ENCODE measurements at regions not wholly inside any gene's neighbourhood (a gene's known extent, or its start where the extent isn't known, plus 50 kb on each side); places are given as distances from the start of the nearest gene placed in this dataset.

DNA sequence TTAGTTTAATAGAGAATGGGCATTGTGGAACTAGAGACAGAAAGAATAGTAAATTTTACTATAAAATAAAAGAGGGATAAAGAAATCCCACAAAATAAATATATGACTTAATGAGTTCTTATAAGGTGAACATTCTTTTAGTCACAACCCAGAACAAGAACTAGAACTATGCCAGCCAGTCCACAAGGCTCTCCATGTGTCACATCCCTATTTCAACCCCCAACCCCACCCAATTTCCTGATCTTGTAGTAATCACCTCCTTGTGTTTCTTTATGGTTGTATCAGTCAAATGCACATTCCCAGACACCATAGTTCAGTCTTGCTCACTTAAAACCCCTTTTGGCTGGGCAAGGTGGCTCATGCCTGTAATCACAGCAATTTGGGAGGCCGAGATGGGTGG is 662.3 kb upstream of the CAMK1G start:
- no peak for DNase-seq

DNA sequence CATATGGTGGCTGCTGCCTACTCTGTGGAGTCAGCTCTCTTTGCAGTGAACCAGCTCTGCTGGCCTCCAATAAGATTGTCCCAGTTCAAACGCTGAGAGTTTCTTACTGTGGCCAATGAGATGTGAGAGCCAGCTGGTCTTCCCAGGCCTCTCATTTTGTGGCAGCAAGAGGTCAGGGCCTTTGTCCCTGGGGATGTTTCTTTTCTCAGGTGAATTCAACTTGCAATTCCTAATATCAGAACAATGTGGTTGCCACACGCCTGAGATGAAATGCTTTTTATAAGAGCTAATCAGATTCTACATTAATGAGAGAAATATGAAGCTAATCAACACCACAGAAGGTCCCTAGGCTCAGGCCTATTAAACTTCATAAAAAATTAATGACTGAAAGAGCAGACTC is 660.1 kb upstream of the CAMK1G start:
- no peak for DNase-seq

DNA sequence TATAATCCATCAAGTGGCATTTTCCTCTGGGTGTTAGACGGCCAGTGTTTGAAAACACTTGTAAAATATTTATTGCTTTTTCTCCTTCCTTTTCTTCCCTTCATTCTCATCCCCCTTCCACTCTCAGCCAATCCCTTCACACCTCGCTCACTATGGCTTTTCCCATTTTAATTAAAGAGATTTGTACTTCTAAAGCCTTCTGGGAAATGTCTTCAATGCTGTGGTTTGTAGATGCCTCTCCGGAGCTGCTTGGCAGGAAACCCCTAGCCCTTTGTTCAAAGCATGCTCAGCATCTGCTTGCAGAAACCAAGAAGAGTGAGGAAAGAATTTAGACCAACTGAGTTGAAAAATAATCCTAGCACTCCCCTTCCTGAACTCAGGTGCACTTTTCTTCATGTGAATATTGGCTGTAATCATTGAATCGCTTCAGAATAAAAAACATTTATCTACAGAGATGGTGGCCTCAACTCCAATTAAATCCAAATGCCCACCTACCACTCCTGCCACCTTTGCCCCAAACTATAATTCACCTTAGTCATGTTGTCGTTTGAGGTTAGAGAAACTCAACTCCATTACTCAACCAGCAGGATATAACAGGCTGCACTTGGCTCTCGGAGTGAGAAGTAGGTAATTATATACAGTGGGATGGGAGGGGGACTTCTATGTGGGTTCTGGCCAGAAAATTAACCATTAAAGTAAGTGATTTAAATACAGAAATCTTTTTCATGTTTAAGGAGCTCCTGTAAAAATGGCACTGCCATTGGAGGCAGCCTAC is 659.4 kb upstream of the CAMK1G start:
- DNase-seq: no peak

DNA sequence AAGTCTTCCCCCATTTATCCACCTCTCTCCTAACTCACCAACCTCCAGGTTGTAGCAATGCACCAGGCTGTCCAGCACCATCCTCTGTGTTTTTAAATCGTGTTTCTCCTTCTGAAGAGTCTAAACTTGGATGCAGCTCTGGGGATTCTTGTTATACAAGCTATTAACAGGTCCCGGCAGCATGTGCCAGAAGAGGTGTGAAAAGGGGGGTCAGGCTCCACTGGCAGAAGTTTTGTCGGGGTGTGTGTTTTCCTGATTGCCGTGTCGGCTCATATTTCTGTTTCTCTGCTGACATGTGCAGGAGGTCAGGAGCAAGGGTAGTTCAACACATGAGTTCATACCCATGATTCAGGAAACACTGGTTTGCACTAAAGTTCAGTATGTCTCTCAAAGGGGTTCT is 658.6 kb upstream of the CAMK1G start:
- no peak for DNase-seq

DNA sequence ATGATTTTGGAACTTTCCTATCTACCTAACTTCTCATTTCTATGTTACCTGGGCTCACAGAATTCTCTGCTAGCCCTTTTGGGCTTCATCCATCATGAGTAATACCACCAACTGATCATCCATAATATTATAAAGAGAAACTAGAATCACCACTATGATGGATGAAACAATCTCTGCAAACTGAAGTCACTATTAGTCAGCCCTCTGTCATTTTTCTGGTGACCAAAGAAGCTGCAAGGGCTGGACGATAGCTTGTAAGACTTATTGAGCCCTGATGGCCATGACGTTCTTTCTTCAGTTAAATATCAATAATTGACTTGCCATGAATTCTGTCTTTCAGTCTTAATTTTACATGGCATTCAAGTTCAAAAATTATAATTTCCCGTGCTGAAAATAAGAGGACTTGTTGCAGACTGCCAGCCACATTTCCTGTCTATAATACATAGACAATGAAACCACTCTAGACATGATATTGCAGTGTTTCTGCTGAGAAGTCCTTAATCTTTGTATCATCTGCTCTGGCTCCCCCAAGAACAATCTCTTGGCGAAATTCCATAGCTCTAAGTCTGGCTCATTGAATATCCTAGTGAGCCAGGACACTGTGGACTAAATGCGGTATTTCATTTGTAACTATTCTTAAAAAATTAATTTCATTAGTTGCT is 655.0 kb upstream of the CAMK1G start:
- no peak for DNase-seq

DNA sequence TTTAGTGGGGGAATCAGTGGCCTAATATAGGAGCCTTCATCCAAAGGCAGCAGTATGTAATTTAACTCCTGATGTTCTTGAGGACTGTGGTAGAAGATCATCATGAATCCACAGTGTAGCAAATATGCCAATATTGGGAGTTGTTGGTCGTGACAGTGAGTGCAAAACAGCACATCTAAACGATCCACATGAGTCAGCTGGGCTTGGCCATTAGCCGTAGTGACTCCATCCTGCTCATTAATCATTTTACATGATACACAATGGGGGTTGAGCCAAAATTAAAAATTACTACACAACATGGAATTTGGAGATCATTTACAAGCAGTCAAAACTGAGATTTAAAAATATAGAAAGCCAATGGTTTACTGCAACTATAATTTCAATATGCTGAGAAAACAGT is 653.9 kb upstream of the CAMK1G start:
- DNase-seq: no peak

DNA sequence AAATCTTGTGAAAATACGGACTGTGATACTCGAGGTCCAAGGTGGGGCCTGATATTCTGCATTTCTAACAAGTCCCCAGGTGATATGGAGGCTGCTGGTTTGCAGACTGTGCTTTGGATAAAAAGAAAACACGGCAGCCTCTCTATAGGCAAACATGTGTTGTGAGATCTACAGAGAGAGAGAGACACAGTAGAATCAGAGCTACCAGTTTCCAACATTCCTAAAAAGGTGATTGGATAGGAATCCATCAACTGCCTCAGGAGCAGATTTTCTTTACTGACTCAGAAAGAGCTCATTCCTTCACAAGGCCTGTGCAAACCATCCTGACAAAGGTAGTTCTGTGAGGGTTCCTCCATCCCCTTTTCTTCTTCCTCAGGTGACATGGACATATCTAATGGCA is 651.6 kb upstream of the CAMK1G start:
- no peak for DNase-seq

DNA sequence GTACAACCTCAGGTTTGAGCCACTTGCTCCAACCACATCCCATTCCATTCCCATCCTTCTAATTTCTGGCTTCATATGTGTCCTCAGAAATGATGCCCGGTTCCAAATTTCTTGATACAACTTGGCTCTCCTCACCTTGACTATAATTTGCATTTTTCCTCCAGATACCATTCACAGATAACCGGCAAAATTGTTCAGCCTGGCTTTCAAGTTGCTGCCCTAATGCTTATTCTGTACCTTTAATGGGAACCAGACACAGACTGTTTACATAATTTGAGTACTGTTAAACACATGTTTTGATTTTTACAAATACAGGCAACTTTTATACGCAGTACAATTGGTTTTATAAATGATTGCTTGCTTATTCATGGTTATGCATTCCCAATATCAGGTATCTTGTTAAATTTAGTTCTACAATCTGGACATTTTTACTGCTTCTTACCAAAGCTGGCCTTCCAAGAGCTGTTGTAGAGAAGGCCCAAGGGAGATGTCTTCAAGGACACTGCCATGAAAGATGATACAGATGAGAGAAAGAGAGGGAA is 649.5 kb upstream of the CAMK1G start:
- no peak for DNase-seq

DNA sequence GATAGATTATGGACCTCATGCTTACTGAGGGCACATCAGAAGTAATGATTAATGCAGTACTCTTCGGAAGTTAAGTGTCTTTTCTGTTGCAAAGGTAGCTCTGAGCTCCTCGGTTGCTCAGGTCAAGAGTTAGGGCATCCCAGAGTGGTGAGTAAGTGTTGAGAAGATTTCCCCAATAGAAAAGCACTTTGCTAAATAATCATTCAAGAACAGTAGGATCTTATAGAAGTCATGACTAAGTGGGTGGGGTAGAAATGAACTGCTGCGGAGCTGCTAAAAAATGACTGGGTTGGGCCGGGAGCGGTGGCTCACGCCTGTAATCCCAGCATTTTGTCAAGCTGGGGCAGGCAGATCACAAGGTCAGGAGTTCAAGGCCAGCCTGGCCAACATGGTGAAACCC is 648.6 kb upstream of the CAMK1G start:
- DNase-seq: no peak

DNA sequence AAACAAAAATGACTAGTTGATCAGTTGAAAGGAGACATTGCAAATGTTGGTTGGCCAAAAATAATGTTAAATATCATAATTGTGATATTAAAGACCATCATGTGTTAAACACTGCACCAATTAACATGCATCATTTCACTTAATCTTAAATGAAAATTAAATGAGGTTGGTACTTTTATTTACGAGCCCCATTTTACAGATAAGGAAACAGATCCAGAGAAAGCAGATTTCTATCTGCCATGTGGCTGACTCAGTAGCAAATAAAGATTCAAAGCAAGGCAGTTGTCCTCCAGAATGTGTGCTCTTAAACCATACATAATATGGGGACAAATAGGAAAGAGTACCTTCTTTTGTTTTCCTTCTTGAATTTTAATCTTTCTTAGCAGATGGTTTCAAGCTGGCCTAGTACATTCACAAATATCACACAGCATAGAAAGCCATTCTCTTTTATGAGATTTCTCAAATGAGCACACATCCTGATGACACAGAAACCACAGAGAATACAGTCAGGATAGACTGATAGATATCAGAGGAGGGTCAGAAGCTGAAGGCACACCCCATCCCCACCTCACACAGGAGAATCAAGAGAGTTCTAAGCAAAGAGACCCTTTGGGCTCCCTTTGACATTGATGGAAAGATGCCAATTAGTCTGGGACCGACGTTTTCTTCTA is 647.9 kb upstream of the CAMK1G start:
- no peak for DNase-seq

DNA sequence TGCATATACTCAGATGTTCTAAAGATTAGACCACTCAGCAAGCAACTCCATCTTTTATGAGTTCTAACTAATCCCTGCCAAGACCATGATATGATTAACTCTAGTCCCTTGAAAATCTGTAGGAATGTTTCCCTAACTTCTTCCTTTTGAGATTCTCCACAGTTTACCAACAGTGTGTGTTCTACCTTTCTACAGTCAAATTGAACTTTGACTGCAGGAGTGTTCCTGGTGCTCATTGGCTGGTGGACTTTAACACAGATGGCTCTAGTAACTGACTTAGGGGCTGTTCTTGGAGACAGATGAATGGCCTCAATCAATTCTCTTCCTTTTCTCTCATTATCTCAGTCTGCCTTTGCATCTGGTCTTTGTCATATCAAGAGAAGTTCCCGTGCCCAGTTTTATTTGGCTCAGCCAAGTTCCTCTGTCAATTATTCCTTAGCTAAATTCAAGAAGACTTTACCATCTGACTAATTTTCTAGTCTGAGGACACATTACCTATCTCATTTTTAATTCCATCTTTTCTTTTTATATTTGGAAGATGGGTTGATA is 643.9 kb upstream of the CAMK1G start:
- no peak for DNase-seq

DNA sequence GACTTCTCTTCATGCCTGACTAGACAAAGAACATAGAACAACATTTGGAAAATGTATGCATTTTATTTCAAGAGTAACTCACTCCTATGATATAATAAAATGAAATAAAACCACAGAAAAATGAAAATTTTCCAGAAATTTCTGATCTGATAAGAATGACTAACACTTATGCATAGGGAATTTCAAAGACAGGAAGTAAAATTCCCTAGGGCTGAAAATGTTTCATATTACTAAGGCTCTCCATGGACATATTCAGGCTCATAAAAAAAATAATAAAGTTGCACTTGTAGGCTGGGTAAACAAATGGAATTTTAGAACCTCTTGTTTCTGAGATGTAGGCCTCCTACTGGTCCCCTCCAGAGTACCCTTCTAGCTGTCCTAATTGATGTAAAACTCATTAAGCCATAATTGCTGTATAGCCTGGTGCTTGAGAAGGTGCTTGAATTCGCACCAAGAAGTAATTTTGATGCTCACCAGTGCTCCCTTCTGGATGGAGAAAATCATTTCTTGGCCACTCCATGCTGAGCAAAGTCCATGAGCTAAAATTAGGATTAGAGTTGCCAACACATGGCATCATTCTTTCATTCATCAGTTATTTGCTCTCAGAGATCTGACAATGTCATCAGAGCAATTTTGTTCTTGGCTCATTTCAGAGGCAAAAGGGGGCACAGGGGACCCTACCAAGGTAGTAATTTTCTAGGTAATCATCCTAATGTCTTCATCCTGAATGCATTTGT is 641.0 kb upstream of the CAMK1G start:
- no peak for DNase-seq

DNA sequence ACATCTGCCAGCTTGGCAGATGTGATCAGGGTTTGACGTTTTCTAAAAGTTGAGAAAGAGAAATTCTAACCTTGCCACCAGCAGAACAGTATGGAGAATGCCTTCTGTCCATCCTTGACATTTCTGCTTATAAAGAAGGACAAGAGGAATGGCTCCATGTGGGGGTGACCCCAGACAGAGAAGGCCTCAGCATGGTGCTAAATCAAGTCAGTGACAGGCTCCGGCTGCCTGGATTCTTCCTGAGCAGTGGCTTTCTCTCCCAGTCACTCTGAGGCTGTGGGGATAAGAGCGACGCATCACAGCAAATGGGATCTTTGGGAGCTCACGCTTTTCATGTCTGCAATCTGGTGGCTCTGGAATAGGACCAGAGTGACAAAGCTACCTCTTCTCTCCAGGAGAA is 640.2 kb upstream of the CAMK1G start:
- no peak for DNase-seq

DNA sequence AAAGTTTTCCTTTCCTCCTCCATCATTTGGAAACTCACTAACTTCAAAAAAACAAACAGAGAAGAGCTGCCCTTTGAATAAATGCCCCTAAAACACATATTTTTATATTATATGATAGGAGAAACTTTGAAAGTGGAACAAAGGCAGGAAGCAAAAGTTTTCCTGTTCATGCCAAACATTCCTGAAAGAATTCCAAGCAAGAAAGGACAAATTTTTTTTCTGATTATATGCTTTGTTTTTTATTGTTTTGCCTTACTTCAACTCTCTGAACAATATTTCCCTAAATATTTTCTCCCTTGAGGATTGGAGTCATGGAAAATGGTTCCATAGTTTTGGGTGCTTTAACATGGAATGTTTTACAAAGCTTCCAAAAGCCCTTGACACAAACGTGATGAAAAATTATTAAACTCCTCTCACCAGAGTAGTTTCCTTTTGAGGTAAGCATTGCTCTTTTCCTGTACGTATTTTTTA is 638.5 kb upstream of the CAMK1G start:
- DNase-seq: no peak

DNA sequence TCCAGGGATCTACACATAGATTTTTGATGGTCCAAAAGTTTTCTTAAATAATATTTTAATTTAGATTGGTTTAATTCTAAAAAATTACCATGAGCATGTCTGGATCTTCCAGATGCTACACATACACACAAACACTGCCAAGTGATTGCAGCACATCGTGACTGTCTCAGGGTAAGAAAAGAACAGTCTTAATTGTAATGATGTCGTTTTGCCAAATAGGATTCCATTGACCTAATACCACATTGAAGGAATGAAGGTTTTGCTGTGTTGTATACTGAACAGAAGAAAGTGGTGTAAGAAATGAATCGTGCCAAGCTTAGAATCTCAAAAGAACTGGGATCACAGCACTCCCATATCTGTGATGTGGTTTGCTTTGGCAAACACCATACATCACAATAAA is 633.3 kb upstream of the CAMK1G start:
- DNase-seq: no peak

DNA sequence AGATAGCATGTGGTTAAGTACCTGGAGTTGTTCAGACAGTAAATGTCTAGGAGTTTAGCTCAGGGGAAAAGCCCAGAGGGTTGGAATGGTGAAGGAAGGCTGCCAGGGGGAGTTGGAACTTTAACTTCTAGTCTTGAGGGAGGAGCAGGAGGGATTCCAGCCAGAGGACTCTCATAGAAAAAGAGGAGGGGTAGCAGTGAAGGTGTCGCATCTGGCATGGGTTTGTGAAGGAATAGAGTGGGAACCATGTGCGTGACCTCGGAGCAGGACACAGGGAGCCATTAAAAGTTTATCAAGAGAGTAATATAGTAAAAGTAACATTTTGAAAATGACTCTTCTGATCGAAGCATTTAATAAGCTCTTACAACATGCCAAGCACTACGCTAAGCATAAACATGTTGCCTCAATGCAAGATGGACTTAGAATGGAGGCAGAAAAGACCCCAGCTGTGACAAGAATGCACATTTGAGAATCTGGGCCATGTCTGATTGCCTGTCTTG is 632.4 kb upstream of the CAMK1G start:
- DNase-seq: no peak

DNA sequence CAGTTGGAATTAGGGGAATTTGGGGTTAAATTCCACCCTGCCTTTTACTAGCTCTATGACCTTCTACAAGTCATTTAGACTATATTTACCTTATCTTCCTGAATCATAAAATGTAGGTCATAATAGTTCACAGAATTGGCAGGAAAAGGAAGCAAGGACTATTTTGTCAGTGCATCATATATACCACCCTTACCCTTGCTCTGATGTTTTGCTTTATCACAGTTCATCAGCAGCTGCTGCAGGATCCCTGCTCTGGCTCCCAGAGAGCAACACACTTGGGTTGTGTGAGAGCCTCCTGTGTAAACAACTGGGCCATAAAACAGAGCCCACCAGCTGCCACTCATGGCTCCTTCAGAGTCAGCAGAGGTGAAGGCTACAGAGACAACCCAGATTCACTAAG is 631.6 kb upstream of the CAMK1G start:
- DNase-seq: no peak

DNA sequence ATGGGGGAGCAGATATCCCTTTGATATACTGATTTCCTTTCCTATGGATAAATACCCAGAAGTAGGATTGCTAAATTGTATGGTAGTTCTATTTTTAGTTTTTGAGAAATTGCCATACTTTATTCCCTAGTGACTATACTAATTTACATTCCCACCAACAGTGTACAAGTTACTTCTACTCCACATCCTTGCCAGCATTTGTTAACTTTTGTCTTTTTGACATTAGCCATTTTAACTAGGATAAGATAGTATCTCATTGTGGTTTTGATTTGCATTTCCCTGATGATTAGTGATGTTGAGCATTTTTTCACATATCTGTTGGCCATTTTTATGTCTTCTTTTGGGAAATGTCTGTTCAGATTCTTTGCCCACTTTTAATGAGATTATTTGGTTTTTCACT is 620.6 kb upstream of the CAMK1G start:
- no peak for DNase-seq

DNA sequence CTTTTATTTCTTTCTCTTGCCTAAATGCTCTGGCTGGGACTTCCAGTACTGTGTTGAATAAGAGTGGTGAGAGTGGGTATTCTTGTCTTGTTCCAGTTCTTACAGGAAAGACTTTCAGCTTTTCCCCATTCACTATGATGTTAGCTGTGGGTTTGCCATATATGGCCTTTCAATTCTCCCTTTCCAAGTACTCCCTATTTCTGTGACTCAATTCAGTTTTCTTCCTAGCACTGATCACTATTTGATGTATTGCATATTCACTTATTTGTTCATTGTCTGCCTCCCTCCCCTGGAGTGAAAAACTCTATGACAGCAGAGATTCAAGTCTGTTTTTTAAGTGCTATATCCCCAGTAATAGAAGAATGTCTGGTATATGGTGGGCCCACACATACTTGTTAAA is 618.2 kb upstream of the CAMK1G start:
- no peak for DNase-seq

DNA sequence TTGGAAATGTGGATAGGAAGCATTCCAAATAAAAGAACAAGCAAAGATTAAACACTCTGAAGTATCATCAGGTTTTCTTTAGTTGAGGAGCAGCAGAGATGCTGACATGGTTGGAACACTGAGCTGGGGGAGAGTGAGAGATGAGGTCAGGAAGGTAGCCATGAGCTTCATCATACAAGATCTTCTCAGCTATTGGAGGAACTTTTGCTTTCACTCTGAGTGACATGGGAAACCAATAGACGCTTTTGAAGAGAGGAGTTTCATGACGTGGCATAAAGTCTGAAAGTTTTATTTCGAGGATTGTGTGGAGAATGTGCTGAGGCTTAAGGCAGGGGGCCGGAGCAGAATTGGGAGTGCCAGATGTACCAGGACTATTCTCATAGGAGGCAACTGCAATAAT is 616.2 kb upstream of the CAMK1G start:
- DNase-seq: no peak

DNA sequence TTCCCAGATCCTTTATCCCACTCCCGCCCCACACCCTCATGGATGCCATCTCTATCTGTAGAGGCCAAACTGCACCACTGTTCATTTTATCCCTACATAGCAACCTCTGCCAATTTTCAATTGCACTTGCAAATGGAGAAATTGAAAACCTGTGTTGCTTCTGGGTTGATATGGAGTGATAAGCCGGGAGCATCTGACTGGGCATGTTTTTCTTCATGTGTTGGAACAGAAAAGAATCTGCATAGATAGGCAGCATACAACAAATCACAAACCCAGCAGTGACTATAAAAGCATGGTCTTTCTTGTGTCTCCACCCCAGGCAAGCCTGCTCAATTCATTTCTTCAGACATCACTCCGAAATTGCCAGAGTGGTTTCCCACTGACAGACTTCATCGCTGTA is 608.8 kb upstream of the CAMK1G start:
- DNase-seq: no peak

DNA sequence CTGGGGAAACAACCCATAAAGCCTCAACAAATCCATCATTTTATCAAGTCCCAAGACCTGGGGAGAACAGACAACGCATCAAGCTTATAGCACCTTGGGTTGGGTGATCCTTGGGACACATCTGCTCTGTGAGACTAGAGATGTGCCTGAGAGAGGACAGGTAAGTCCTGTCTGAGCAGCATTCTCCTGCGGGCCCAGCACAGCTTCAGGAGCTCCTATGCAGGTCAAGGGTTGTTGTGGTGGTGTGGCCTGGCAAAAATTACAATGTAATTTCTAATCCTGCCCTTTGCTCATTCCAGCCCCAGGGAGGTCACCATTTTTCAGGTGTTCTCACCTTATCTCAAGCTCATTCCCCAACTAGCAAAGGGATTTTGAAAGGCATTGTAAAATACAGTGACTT is 608.1 kb upstream of the CAMK1G start:
- no peak for DNase-seq

DNA sequence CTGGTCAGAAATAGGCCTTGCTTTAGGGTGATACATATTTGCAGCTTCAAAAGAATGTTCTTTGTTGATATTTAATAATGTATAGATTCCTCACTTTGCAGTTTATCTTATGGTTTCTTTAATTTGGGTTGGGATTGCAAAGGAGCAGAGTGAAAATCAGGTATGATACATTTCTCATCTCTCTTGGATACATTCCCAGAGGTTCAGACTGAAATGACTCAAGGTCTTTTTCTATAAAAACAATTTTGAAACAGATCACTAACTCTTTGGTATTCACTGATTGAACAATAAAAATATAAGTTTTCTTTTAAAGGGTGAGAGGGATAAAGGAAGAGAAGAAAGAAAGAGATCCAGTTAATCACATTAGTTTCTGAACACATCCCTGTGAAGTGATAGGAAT is 606.5 kb upstream of the CAMK1G start:
- DNase-seq: no peak

All from T1000 (cell line).